Mononuclear cell (primary cell): ENCODE measurements at regions not wholly inside any gene's neighbourhood (a gene's known extent, or its start where the extent isn't known, plus 50 kb on each side); places are given as distances from the start of the nearest gene placed in this dataset.

ENCODE experiments used
- H3K27me3 ChIP-seq: 2 replicates; pipeline ENCODE4 v1.6.0; 2011; ENCODE audit warnings: low read length, control low read depth; ENCODE audit not compliant: insufficient read depth
- H3K4me1 ChIP-seq: 2 replicates; pipeline ENCODE4 v1.5.1; 2011; ENCODE audit warnings: mild to moderate bottlenecking, low read length, control low read depth; ENCODE audit not compliant: insufficient read depth
- H3K4me3 ChIP-seq: 2 replicates; pipeline ENCODE4 v1.5.1; 2011; ENCODE audit warnings: mild to moderate bottlenecking, low read length, moderate library complexity
- H3K9me3 ChIP-seq: 2 replicates; pipeline ENCODE4 v1.5.1; 2011; ENCODE audit warnings: low read depth, mild to moderate bottlenecking, control low read depth, low read length

GRCh38 chr10:64494901-64495300 is 973.7 kb downstream of the REEP3 start:
- H3K9me3 ChIP-seq: peaks cover 6% of the 10 kb centered on the region
- H3K27me3 ChIP-seq: no peaks in the 10 kb centered on the region
- no peaks in the 10 kb centered on the region for H3K4me1 ChIP-seq
- H3K4me3 ChIP-seq: no peak overlapping the region

- Histone ChIP-seq H3K27me3 (no peaks in the 10 kb centered on the region), H3K9me3 (peaks cover 6% of the 10 kb centered on the region), H3K4me1 (no peaks in the 10 kb centered on the region), H3K4me3 (no peak overlapping the region)
Measured at GRCh38 chr10:64497306-64497705, 976.1 kb downstream of the REEP3 start.

GRCh38 chr10:64501807-64502206 is 980.6 kb downstream of the REEP3 start:
- Histone ChIP-seq H3K9me3 (peaks cover 6% of the 10 kb centered on the region), H3K4me3 (no peak overlapping the region), H3K27me3 (no peaks in the 10 kb centered on the region), H3K4me1 (no peaks in the 10 kb centered on the region)

GRCh38 chr10:64502936-64503335 is 981.7 kb downstream of the REEP3 start:
- Histone ChIP-seq H3K4me1 (no peaks in the 10 kb centered on the region), H3K4me3 (no peak overlapping the region), H3K9me3 (peaks cover 6% of the 10 kb centered on the region), H3K27me3 (no peaks in the 10 kb centered on the region)

GRCh38 chr10:64503429-64503828 is 982.2 kb downstream of the REEP3 start:
- no peaks in the 10 kb centered on the region for H3K27me3 ChIP-seq

GRCh38 chr10:64505501-64505900 is 984.3 kb downstream of the REEP3 start:
- Histone ChIP-seq H3K9me3 (no peaks in the 10 kb centered on the region), H3K4me1 (no peaks in the 10 kb centered on the region), H3K4me3 (no peak overlapping the region), H3K27me3 (no peaks in the 10 kb centered on the region)

More at GRCh38 chr10:64503429-64503828, 982.2 kb downstream of the REEP3 start:
- Histone ChIP-seq H3K4me1 (no peaks in the 10 kb centered on the region), H3K4me3 (no peak overlapping the region), H3K9me3 (peaks cover 6% of the 10 kb centered on the region)

- H3K4me1 ChIP-seq: no peaks in the 10 kb centered on the region
- H3K9me3 ChIP-seq: no peaks in the 10 kb centered on the region
- no peak overlapping the region for H3K4me3 ChIP-seq
- no peaks in the 10 kb centered on the region for H3K27me3 ChIP-seq
Measured at GRCh38 chr10:64506963-64507362, 985.8 kb downstream of the REEP3 start.

- Histone ChIP-seq H3K4me3 (no peak overlapping the region), H3K4me1 (no peaks in the 10 kb centered on the region), H3K9me3 (no peaks in the 10 kb centered on the region), H3K27me3 (no peaks in the 10 kb centered on the region)
Measured at GRCh38 chr10:64507651-64508028, 986.4 kb downstream of the REEP3 start.

GRCh38 chr10:64508029-64508661 is 986.9 kb downstream of the REEP3 start:
- Histone ChIP-seq H3K27me3 (no peaks in the 10 kb centered on the region), H3K4me3 (no peak overlapping the region), H3K4me1 (no peaks in the 10 kb centered on the region), H3K9me3 (no peaks in the 10 kb centered on the region)

GRCh38 chr10:64515970-64516699 is 994.9 kb downstream of the REEP3 start:
- H3K4me3 ChIP-seq: no peak overlapping the region
- H3K4me1 ChIP-seq: no peaks in the 10 kb centered on the region
- H3K9me3 ChIP-seq: no peaks in the 10 kb centered on the region
- H3K27me3 ChIP-seq: no peaks in the 10 kb centered on the region

- H3K27me3 ChIP-seq: no peaks in the 10 kb centered on the region
- no peak overlapping the region for H3K4me3 ChIP-seq
- H3K4me1 ChIP-seq: no peaks in the 10 kb centered on the region
- H3K9me3 ChIP-seq: no peaks in the 10 kb centered on the region
Measured at GRCh38 chr10:64518456-64518855, 997.3 kb downstream of the REEP3 start.

GRCh38 chr10:64519427-64519826 is 998.2 kb downstream of the REEP3 start:
- no peaks in the 10 kb centered on the region for H3K9me3 ChIP-seq
- no peaks in the 10 kb centered on the region for H3K27me3 ChIP-seq
- no peak overlapping the region for H3K4me3 ChIP-seq
- no peaks in the 10 kb centered on the region for H3K4me1 ChIP-seq

GRCh38 chr10:64519831-64520230 is 998.6 kb downstream of the REEP3 start:
- H3K4me3 ChIP-seq: no peak overlapping the region
- H3K4me1 ChIP-seq: no peaks in the 10 kb centered on the region
- no peaks in the 10 kb centered on the region for H3K27me3 ChIP-seq
- H3K9me3 ChIP-seq: no peaks in the 10 kb centered on the region

GRCh38 chr10:64523065-64523759 is 1002.0 kb downstream of the REEP3 start:
- H3K4me3 ChIP-seq: no peak overlapping the region
- H3K27me3 ChIP-seq: no peaks in the 10 kb centered on the region
- no peaks in the 10 kb centered on the region for H3K9me3 ChIP-seq
- no peaks in the 10 kb centered on the region for H3K4me1 ChIP-seq

- Histone ChIP-seq H3K9me3 (no peaks in the 10 kb centered on the region), H3K4me3 (no peak overlapping the region), H3K4me1 (no peaks in the 10 kb centered on the region), H3K27me3 (no peaks in the 10 kb centered on the region)
Measured at GRCh38 chr10:64528294-64529002, 1007.2 kb downstream of the REEP3 start.
